ENCODE measurements at regions not wholly inside any gene's neighbourhood (a gene's known extent, or its start where the extent isn't known, plus 50 kb on each side); places are given as distances from the start of the nearest gene placed in this dataset.

DNA sequence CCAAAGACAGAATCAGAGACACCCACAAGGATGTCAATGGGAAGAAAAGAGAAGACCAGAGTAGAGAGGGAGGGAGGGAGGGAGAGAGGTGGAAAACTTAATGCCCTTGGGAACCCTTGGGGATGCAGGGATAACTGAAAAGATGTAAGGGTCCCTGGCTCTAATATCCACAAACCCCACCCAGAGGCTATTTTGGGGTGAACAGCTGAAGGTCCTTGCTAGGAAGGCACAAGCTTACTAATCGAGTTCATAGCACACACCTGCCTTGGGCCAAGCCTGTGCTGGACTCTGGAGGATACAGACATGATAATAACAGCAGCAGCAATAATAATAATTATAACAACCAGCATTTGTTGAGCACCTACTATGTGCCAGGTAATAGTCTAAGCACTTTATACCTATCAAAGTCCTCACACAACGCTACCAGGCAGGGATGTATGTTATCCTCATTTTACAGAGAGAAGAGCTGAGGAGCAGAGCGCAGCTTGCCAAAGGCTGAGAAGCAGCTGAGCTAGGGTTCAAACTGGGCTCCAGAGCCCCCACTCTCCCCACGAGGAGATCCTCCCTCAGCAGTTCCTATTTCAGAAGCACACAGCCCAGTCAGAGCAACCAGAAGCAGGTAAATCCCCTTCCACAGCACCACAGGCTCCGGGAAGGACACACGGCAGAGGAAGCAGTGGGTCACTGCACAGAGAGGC, 174.2 kb downstream of the ANKRD60 start:
- Histone ChIP-seq H4K91ac (ENCODE audit: insufficient read depth, low read depth, low read length) (no peak overlapping the region), H2BK15ac (ENCODE audit: low read depth, low read length) (no peak overlapping the region), H4K8ac (ENCODE audit: low read depth in 2 of 2, low read length in 2 of 2) (no peak overlapping the region), H2AK9ac (replicated peaks; ENCODE audit: low read depth, low read length, poor library complexity) (no peak overlapping the region), H3K18ac (ENCODE audit: low read depth, low read length) (no peak overlapping the region), H3K4ac (ENCODE audit: low read depth, low read length) (no peak overlapping the region), H3K23ac (ENCODE audit: low read depth, low read length) (no peak overlapping the region), H3K9ac (ENCODE audit: low read depth, low read length) (no peak overlapping the region), H3K79me1 (ENCODE audit: low read depth in 1 of 2, low read length in 2 of 2) (no peaks in the 10 kb centered on the region), H2AFZ (replicated peaks; ENCODE audit: low read length, poor library complexity) (no peak overlapping the region), H2BK5ac (ENCODE audit: low read depth, low read length, poor library complexity, severe bottlenecking) (no peak overlapping the region), H4K5ac (ENCODE audit: low read depth, low read length) (no peak overlapping the region), H3K56ac (ENCODE audit: extremely low read depth, insufficient read depth, low read length) (no peak overlapping the region), H3K27ac (ENCODE audit: insufficient read depth, low read length) (no peak overlapping the region), H3K27me3 (ENCODE audit: control insufficient read depth, insufficient read depth, low read length) (no peaks in the 10 kb centered on the region; the same call in 1 of the 2 replicates), H2BK20ac (ENCODE audit: low read depth, low read length) (no peak overlapping the region), H3K4me2 (ENCODE audit: low read depth, low read length) (no peak overlapping the region), H2BK120ac (ENCODE audit: low read depth, low read length) (no peak overlapping the region), H3K36me3 (ENCODE audit: control insufficient read depth, insufficient read depth, low read length) (no peaks in the 10 kb centered on the region), H2AK5ac (ENCODE audit: low read depth, low read length) (no peak overlapping the region), H3K9me3 (ENCODE audit: control insufficient read depth, insufficient read depth, low read length) (no peaks in the 10 kb centered on the region), H3K4me3 (ENCODE audit: insufficient read depth, low read depth, low read length) (no peak overlapping the region), H3K14ac (replicated peaks; ENCODE audit: low read depth, low read length) (no peak overlapping the region), H3K9me1 (ENCODE audit: insufficient read depth, low read length) (no peaks in the 10 kb centered on the region), H4K20me1 (ENCODE audit: insufficient read depth, low read length) (no peaks in the 10 kb centered on the region), H3K4me1 (ENCODE audit: control insufficient read depth, insufficient read depth, low read length) (no peaks in the 10 kb centered on the region)
- ChIA-PET POLR2A (ENCODE audit: unreplicated experiment) (no interaction called here), CTCF (no interaction called here)
- DNase-seq (no peak), ATAC-seq (ENCODE audit: low read depth) (no peak)
- BruUV-seq (replicated peaks) = no TSS peak
- WGBS, 2 experiments (ENCODE audit: extremely low coverage in 2 of 2, insufficient read length in 1 of 2) = 67% methylated on average over 1 of the region's 6 CpGs; no CpG with 5 or more reads in 1 of the 2 experiments
- TF ChIP-seq RCOR1 (IDR thresholded peaks at IDR 0.05; ENCODE audit: insufficient replicate concordance, low read length) (no peak), SMC3 (IDR thresholded peaks at IDR 0.05; ENCODE audit: low read depth, low read length) (no peak), CHD1 (IDR thresholded peaks at IDR 0.05; ENCODE audit: low read depth, low read length) (no peak), MAZ (IDR thresholded peaks at IDR 0.05; ENCODE audit: borderline replicate concordance, low read depth, low read length) (no peak), FOS (IDR thresholded peaks at IDR 0.05; ENCODE audit: low read depth, low read length) (no peak), RFX5 (IDR thresholded peaks at IDR 0.05; ENCODE audit: low read depth, low read length) (no peak), POLR2A (IDR thresholded peaks at IDR 0.05; ENCODE audit: low read depth, low read length) (no peak), CEBPB (IDR thresholded peaks at IDR 0.05; ENCODE audit: low read depth, low read length) (no peak), RAD21 (IDR thresholded peaks at IDR 0.05; ENCODE audit: low read length) (no peak), MXI1 (IDR thresholded peaks at IDR 0.05; ENCODE audit: borderline replicate concordance, low read depth, low read length) (no peak)
- TF ChIP-seq, protein P1, sequence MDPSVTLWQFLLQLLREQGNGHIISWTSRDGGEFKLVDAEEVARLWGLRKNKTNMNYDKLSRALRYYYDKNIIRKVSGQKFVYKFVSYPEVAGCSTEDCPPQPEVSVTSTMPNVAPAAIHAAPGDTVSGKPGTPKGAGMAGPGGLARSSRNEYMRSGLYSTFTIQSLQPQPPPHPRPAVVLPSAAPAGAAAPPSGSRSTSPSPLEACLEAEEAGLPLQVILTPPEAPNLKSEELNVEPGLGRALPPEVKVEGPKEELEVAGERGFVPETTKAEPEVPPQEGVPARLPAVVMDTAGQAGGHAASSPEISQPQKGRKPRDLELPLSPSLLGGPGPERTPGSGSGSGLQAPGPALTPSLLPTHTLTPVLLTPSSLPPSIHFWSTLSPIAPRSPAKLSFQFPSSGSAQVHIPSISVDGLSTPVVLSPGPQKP (IDR thresholded peaks at IDR 0.05; ENCODE audit: borderline replicate concordance, low read depth, low read length) = no peak
- TF ChIP-seq, protein P2, sequence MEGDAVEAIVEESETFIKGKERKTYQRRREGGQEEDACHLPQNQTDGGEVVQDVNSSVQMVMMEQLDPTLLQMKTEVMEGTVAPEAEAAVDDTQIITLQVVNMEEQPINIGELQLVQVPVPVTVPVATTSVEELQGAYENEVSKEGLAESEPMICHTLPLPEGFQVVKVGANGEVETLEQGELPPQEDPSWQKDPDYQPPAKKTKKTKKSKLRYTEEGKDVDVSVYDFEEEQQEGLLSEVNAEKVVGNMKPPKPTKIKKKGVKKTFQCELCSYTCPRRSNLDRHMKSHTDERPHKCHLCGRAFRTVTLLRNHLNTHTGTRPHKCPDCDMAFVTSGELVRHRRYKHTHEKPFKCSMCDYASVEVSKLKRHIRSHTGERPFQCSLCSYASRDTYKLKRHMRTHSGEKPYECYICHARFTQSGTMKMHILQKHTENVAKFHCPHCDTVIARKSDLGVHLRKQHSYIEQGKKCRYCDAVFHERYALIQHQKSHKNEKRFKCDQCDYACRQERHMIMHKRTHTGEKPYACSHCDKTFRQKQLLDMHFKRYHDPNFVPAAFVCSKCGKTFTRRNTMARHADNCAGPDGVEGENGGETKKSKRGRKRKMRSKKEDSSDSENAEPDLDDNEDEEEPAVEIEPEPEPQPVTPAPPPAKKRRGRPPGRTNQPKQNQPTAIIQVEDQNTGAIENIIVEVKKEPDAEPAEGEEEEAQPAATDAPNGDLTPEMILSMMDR (conservative IDR thresholded peaks at IDR 0.05; ENCODE audit: low read depth, low read length) = no peak
- TF ChIP-seq, protein P3, sequence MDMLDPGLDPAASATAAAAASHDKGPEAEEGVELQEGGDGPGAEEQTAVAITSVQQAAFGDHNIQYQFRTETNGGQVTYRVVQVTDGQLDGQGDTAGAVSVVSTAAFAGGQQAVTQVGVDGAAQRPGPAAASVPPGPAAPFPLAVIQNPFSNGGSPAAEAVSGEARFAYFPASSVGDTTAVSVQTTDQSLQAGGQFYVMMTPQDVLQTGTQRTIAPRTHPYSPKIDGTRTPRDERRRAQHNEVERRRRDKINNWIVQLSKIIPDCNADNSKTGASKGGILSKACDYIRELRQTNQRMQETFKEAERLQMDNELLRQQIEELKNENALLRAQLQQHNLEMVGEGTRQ (IDR thresholded peaks at IDR 0.05; ENCODE audit: low read depth, low read length) = no peak
- intact Hi-C loops (cut with micrococcal nuclease) = no loop called here
- in situ Hi-C loops (cut with MboI; ENCODE audit: low sequenced_read_pairs) = no loop called here
- dilution Hi-C loops (cut with HindIII; ENCODE audit: low sequenced_read_pairs, unreplicated experiment) = no loop called here

Data from IMR-90 (cell line).